SU-DHL-6 (cell line): ENCODE measurements at regions not wholly inside any gene's neighbourhood (a gene's known extent, or its start where the extent isn't known, plus 50 kb on each side); places are given as distances from the start of the nearest gene placed in this dataset.

Source experiments
- H2AFZ ChIP-seq: fragments of 200-600 bp; sonication (generic); 2 replicates; pipeline ENCODE4 v1.6.1; 2014; ENCODE audit warnings: low read depth, mild to moderate bottlenecking, moderate library complexity, mixed read lengths, antibody characterized with exemption, low read length; ENCODE audit not compliant: severe bottlenecking
- H3F3A ChIP-seq: fragments of 200-600 bp; shearing (Covaris generic); 2 replicates; pipeline ENCODE4 v1.6.0; 2016; ENCODE audit warnings: antibody characterized with exemption, mild to moderate bottlenecking; ENCODE audit not compliant: insufficient read depth
- H3K27ac ChIP-seq: fragments of 200-600 bp; sonication (generic); 2 replicates; pipeline ENCODE4 v1.5.1; 2016; ENCODE audit warnings: low read depth, mild to moderate bottlenecking, low read length, moderate library complexity, mixed read lengths
- H3K27me3 ChIP-seq: fragments of 200-600 bp; sonication (generic), shearing (Covaris generic); 2 replicates; pipeline ENCODE4 v1.6.0; 2014; ENCODE audit warnings: mild to moderate bottlenecking, low read length
- H3K36me3 ChIP-seq: fragments of 200-600 bp; sonication (generic); 2 replicates; pipeline ENCODE4 v1.6.1; 2014; ENCODE audit warnings: mild to moderate bottlenecking, low read length, mixed read lengths
- H3K4me2 ChIP-seq: fragments of 300-600, 200-600 bp; shearing (Covaris generic), sonication (generic); 2 replicates; pipeline ENCODE4 v1.6.0; 2014; ENCODE audit warnings: low read length, low read depth, mild to moderate bottlenecking; ENCODE audit not compliant: poor library complexity, severe bottlenecking
- H3K4me3 ChIP-seq: fragments of 200-600 bp; sonication (generic); 2 replicates; pipeline ENCODE4 v1.5.1; 2014; ENCODE audit warnings: antibody characterized with exemption, low read length, mild to moderate bottlenecking, mixed read lengths; ENCODE audit not compliant: insufficient read depth, poor library complexity, severe bottlenecking
- H3K79me2 ChIP-seq: fragments of 200-600 bp; sonication (generic); 2 replicates; pipeline ENCODE4 v1.6.1; 2014; ENCODE audit warnings: mild to moderate bottlenecking, low read length, moderate library complexity; ENCODE audit not compliant: insufficient read depth
- H3K9ac ChIP-seq: fragments of 200-600 bp; sonication (generic); 2 replicates; pipeline ENCODE4 v1.7.0; 2014; ENCODE audit warnings: mild to moderate bottlenecking, low read length
- H3K9me2 ChIP-seq: fragments of 200-600 bp; sonication (generic); replicated peaks from 2 replicates; pipeline ENCODE4 v1.6.1; 2014; ENCODE audit warnings: low read length; ENCODE audit not compliant: insufficient read depth
- H3K9me3 ChIP-seq: fragments of 200-600 bp; sonication (generic); 2 replicates; pipeline ENCODE4 v1.6.1; 2014; ENCODE audit warnings: low read length, mixed read lengths; ENCODE audit not compliant: insufficient read depth
- H4K20me1 ChIP-seq: fragments of 200-600 bp; sonication (generic); 2 replicates; pipeline ENCODE4 v1.6.1; 2014; ENCODE audit warnings: low read depth, mild to moderate bottlenecking, antibody characterized with exemption, low read length, moderate library complexity, mixed read lengths
- CTCF ChIP-seq: fragments of 200-600 bp; sonication (generic); IDR thresholded peaks from one replicate; pipeline ENCODE4 v1.5.1; 2017; ENCODE audit warnings: antibody characterized with exemption, mild to moderate bottlenecking, low read length, moderate library complexity; ENCODE audit not compliant: insufficient read depth, poor library complexity, severe bottlenecking
- EZH2phosphoT487 ChIP-seq: fragments of 200-600 bp; sonication (generic), shearing (Covaris generic); conservative IDR thresholded peaks from 2 replicates; pipeline ENCODE4 v1.6.1; 2018; ENCODE audit warnings: mild to moderate bottlenecking, antibody characterized with exemption, low read length, moderate library complexity, mixed read lengths

DNA sequence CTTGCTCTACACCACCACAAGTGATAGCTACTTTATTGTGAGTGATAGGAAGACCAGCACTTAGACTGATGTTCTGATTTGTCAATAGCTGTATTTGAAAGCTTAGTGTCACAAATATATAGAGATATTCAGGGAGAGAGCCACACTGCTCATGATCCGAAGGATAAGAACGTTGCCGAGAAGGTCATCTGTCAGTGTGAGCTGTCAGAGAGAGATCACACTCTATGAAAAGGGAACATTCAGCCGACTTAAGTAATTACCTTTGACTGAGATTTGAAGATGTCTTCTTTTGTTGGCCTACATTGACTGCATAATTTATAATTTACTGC lies 322.6 kb downstream of the TFEC start:
- no peak overlapping the region for H3K27ac ChIP-seq
- 0 out of 2 replicates have a peak, but pooled peaks cover 3% of the 10 kb centered on the region for H3K27me3 ChIP-seq
- H3K4me3 ChIP-seq: no peak overlapping the region
- TF ChIP-seq CTCF: no peak
- TF ChIP-seq EZH2phosphoT487: no peak
- H3K4me2 ChIP-seq: no peak overlapping the region
- H3K79me2 ChIP-seq: no peaks in the 10 kb centered on the region
- no peak overlapping the region for H2AFZ ChIP-seq
- no peak overlapping the region for H3K9ac ChIP-seq
- no peaks in the 10 kb centered on the region for H3F3A ChIP-seq
- no peaks in the 10 kb centered on the region for H4K20me1 ChIP-seq
- no peaks in the 10 kb centered on the region for H3K36me3 ChIP-seq
- H3K9me3 ChIP-seq: no peaks in the 10 kb centered on the region
- no peaks in the 10 kb centered on the region for H3K9me2 ChIP-seq

DNA sequence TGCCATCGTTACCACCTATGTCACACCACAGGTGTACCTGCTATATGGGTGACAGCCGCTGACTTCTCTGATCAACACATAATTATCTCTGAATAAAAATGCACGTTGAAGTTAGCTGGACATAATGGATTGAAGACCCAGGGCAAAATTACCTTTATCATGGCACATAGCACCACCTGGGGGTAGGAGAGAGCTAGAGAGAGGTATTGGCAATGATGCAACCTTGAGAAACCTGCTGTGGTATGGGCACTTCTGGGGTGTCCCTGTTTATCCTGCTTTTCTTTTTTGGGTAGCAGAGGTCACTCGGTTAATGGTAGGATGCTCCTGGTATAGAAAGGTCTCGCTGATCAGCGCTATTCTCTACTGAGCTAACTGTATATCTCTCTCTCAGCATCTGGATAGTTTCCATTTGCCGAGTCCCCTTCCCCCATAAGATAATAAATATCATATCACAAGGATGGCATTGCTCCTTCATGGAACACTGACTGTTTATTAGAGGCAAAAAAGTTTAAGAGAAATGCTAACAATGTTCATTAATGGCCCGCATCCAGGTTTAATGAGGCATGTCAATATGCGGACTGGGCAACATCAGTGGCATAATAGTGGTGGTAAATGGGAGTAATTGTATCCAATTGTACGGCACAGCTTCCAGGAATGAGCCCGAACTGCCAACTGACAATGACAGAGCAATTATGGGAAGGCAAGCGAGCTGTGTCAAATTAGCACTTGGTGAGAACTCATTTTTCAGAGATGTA lies 323.1 kb downstream of the TFEC start:
- Histone ChIP-seq H2AFZ (no peak overlapping the region), H3K9me2 (no peaks in the 10 kb centered on the region), H3K27me3 (0 out of 2 replicates have a peak, but pooled peaks cover 3% of the 10 kb centered on the region), H3K36me3 (no peaks in the 10 kb centered on the region), H4K20me1 (no peaks in the 10 kb centered on the region), H3K4me2 (no peak overlapping the region), H3K9ac (no peak overlapping the region), H3K27ac (no peak overlapping the region), H3K79me2 (no peaks in the 10 kb centered on the region), H3F3A (no peaks in the 10 kb centered on the region), H3K9me3 (no peaks in the 10 kb centered on the region), H3K4me3 (no peak overlapping the region)
- no peak for TF ChIP-seq CTCF
- no peak for TF ChIP-seq EZH2phosphoT487

DNA sequence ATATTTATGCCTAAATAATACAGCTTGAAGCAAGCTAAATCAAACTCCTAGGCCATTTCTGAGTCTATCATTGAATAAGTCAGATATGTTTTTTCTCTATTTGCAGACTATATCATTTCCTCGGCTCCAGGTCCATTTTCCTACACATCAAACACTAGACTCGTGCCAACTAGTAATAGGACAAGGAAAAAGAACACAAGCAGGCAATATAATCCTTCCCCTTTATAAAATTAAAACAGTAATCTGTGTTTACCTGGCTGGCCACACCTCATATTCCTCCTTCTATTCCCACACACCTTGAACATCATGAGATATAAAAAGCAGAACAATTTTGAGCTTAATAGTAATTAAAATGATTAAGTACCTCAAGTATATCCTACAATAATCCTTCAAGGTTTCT lies 325.7 kb downstream of the TFEC start:
- TF ChIP-seq EZH2phosphoT487 (no peak), CTCF (no peak)
- Histone ChIP-seq H3K36me3 (no peaks in the 10 kb centered on the region), H3K4me3 (no peak overlapping the region), H3K79me2 (no peaks in the 10 kb centered on the region), H3F3A (no peaks in the 10 kb centered on the region), H3K9ac (no peak overlapping the region), H3K9me2 (no peaks in the 10 kb centered on the region), H3K27me3 (0 out of 2 replicates have a peak, but pooled peaks cover 3% of the 10 kb centered on the region), H3K27ac (no peak overlapping the region), H4K20me1 (no peaks in the 10 kb centered on the region), H3K4me2 (no peak overlapping the region), H3K9me3 (no peaks in the 10 kb centered on the region), H2AFZ (no peak overlapping the region)
